Left lung (tissue), 4 donors: ENCODE measurements at regions not wholly inside any gene's neighbourhood (a gene's known extent, or its start where the extent isn't known, plus 50 kb on each side); places are given as distances from the start of the nearest gene placed in this dataset.

ENCODE experiments used
- ATAC-seq: fragments of 200-7000 bp; cut with Tn5 transposase; one replicate; pipeline ENCODE4 v1.9.1; 2020; ENCODE audit warnings: moderate library complexity
- DNase-seq, 4 donors: peaks; one replicate each; pipeline ENCODE4 v3.0.0-alpha.2; 2013 to 2020
- H3K27ac ChIP-seq, 2 donors: fragments of 200-600 bp; sonication (generic) in 1 of 2; one replicate each; pipeline versions ENCODE4 v1.5.0 to v1.8.0; 2020 to 2021
- H3K27me3 ChIP-seq, 2 donors: fragments of 200-600 bp; sonication (generic) in 1 of 2; one replicate each; pipeline versions ENCODE4 v1.5.0 to v1.8.0; 2020 to 2021
- H3K36me3 ChIP-seq, 2 donors: fragments of 200-600 bp; sonication (generic) in 1 of 2; one replicate each; pipeline versions ENCODE4 v1.5.0 to v1.8.0; 2020 to 2021
- H3K4me1 ChIP-seq, 2 donors: fragments of 200-600 bp; one replicate each; pipeline ENCODE4 v1.8.0; 2021
- H3K4me3 ChIP-seq, 2 donors: fragments of 200-600 bp; sonication (generic) in 1 of 2; one replicate each; pipeline versions ENCODE4 v1.5.0 to v1.8.0; 2020 to 2021; ENCODE audit warnings: mild to moderate bottlenecking in 1 of 2
- H3K9me3 ChIP-seq, 2 donors: fragments of 200-600 bp; sonication (generic) in 1 of 2; one replicate each; pipeline versions ENCODE4 v1.5.0 to v1.8.0; 2020 to 2021
- intact Hi-C, 2 donors: fragments of 100-400 bp; cut with DNase I; formaldehyde crosslinking; loops; one replicate each; pipeline versions ENCODE4 v1.11.2 to v1.14.2; 2022
- TF ChIP-seq, protein P1 (sequence below), 2 donors: fragments of 200-600 bp; sonication (generic) in 1 of 2; IDR thresholded peaks; one replicate each; pipeline versions ENCODE4 v1.5.0 to v1.8.0; 2021; ENCODE audit warnings: antibody characterized with exemption in 2 of 2
- donor health status: DM: no; HTN: yes; CAD: no.
- donor health status: DM: no; HTN: no; CAD: no.

DNA sequence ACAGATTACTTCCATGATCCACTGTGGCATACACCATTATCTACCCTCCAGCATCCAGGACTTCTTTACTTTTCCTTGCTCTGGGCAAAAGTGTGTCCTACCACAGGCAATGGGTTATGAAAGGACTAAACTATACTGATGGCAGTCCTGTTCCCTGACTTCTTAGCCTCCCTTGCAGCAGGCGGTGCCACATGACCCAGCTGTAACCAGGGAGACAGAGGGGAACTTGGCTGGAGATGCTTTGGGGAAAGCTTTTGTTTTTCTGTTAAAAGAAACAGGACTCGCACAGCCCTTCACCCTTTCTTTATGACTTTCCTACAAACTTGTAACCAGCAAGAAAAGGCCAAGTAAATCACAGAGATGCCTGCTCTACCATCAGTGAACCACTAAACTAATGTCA lies 394.4 kb downstream of the PCNX1 start:
- H3K4me1 ChIP-seq, result no peaks in the 10 kb centered on the region
- intact Hi-C loops, result no loop called here
- H3K4me3 ChIP-seq, result no peak overlapping the region
- ATAC-seq (no peak), DNase-seq (no peak)
- no peaks in the 10 kb centered on the region for H3K27me3 ChIP-seq
- TF ChIP-seq, protein P1, sequence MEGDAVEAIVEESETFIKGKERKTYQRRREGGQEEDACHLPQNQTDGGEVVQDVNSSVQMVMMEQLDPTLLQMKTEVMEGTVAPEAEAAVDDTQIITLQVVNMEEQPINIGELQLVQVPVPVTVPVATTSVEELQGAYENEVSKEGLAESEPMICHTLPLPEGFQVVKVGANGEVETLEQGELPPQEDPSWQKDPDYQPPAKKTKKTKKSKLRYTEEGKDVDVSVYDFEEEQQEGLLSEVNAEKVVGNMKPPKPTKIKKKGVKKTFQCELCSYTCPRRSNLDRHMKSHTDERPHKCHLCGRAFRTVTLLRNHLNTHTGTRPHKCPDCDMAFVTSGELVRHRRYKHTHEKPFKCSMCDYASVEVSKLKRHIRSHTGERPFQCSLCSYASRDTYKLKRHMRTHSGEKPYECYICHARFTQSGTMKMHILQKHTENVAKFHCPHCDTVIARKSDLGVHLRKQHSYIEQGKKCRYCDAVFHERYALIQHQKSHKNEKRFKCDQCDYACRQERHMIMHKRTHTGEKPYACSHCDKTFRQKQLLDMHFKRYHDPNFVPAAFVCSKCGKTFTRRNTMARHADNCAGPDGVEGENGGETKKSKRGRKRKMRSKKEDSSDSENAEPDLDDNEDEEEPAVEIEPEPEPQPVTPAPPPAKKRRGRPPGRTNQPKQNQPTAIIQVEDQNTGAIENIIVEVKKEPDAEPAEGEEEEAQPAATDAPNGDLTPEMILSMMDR (IDR thresholded peaks at IDR 0.05), result no peak
- no peak overlapping the region for H3K27ac ChIP-seq
- H3K9me3 ChIP-seq, result peaks cover 0 to 21% of the 10 kb centered on the region in 2 donors
- H3K36me3 ChIP-seq, result no peaks in the 10 kb centered on the region

DNA sequence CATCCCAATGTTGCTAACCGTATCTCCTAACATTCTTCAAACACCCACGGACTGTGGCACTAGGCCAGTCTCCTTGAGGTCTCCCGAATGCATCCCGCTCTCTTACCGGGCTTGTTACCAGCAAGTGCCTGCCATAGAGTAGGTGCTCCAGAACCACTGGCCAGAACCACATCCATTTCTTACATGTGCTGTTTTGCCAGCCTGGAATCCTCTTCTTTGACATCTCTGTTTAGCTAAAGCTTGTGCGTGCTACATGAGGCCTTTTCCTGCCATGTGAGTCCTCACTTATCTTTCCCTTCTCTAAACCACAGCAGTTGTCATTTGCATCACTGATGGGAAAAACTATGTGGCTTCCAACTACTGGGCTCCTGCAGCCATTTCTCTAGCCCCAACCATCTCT lies 397.4 kb downstream of the PCNX1 start:
- TF ChIP-seq, protein P1 (IDR thresholded peaks at IDR 0.05), result no peak
- Histone ChIP-seq H3K9me3 (peaks cover 0 to 21% of the 10 kb centered on the region in 2 donors), H3K36me3 (no peaks in the 10 kb centered on the region), H3K27me3 (no peaks in the 10 kb centered on the region), H3K4me1 (no peaks in the 10 kb centered on the region), H3K4me3 (no peak overlapping the region), H3K27ac (no peak overlapping the region)
- intact Hi-C loops, result no loop called here
- no peak for ATAC-seq
- no peak for DNase-seq

DNA sequence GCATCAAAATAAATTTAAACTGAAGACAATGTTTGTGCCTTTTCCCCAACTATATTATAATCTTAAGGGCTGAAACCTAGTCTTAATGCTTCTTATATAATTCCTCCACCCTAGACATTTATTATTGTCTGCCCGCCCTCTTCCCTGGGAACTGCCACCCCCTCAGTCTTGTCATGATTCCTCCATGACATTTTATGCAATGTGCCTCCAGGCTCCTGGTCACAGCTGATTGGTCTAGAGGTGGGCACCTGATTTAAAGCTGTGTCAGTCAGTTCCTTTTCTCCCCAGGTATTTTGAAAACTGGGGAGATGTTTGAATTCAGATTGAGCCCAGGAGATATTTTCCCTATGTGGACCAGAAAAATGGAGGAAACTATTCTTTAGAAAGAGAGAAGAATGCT lies 401.4 kb downstream of the PCNX1 start:
- TF ChIP-seq, protein P1 (IDR thresholded peaks at IDR 0.05), result no peak
- ATAC-seq (no peak), DNase-seq (no peak)
- H3K4me1 ChIP-seq, result no peaks in the 10 kb centered on the region
- no peaks in the 10 kb centered on the region for H3K36me3 ChIP-seq
- H3K9me3 ChIP-seq, result peaks cover 0 to 21% of the 10 kb centered on the region in 2 donors
- H3K4me3 ChIP-seq, result no peak overlapping the region
- no peaks in the 10 kb centered on the region for H3K27me3 ChIP-seq
- intact Hi-C loops, result no loop called here
- no peak overlapping the region for H3K27ac ChIP-seq

DNA sequence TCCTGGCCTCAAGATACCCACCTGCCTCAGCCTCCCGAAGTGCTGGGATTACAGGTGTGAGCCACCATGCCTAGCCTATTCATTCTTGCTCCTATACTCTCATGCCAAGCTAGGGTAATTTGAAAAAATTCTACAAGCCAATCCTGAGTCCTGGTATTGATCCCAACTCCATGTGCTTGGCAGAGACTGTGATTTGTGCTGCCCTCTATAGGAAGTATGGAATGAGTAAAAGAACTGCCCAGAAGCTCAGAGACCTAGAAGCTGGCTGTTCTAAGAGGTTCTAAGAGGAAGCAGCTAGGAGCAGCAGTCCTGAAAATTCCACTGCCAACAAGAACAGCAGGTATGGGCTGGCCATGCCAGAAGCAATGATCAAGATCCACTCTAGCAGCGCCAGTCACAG lies 402.5 kb downstream of the PCNX1 start:
- Histone ChIP-seq H3K4me3 (no peak overlapping the region), H3K27ac (no peak overlapping the region), H3K27me3 (no peaks in the 10 kb centered on the region), H3K36me3 (no peaks in the 10 kb centered on the region), H3K9me3 (peaks cover 0 to 13% of the 10 kb centered on the region in 2 donors), H3K4me1 (no peaks in the 10 kb centered on the region)
- TF ChIP-seq, protein P1 (IDR thresholded peaks at IDR 0.05), result no peak
- intact Hi-C loops, result no loop called here
- DNase-seq (no peak), ATAC-seq (no peak)

DNA sequence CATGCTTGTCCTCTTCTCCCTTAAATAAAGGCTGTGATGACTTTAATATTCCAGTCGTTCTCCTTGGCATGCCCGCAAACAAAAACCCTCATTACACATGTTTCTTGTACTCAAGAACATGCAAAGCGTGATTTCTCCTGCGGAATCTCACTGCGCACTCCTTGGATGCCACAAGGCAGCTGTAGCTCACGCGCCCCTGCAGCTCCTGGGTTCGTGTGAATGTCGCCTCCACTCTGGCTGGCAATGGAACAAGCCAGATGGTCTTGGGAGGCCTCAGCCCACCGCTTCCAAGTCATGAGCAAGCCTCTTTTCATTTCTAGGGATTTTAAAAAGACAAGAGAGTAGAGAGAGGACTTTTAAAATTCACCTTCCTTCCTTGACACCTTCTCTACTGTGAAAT lies 403.8 kb downstream of the PCNX1 start:
- TF ChIP-seq, protein P1 (IDR thresholded peaks at IDR 0.05), result no peak
- Histone ChIP-seq H3K36me3 (no peaks in the 10 kb centered on the region), H3K27ac (no peak overlapping the region), H3K4me3 (no peak overlapping the region), H3K4me1 (no peaks in the 10 kb centered on the region), H3K9me3 (peaks cover 0 to 2% of the 10 kb centered on the region in 2 donors), H3K27me3 (no peaks in the 10 kb centered on the region)
- ATAC-seq, result no peak
- intact Hi-C loops, result no loop called here
- DNase-seq, result no peak
